T-helper 22 cell (primary cell): ENCODE measurements at regions not wholly inside any gene's neighbourhood (a gene's known extent, or its start where the extent isn't known, plus 50 kb on each side); places are given as distances from the start of the nearest gene placed in this dataset.

Experiments
- DNase-seq: peaks from one replicate; pipeline ENCODE4 v3.0.0-alpha.2; 2020; ENCODE audit warnings: low read depth

GRCh38 chr3:193827871-193828270 lies 234.9 kb downstream of the OPA1 start:
- DNase-seq, result no peak

- DNase-seq, result no peak
Observed at GRCh38 chr3:193828477-193828876, 235.5 kb downstream of the OPA1 start.

GRCh38 chr3:193829781-193830180 lies 236.8 kb downstream of the OPA1 start:
- no peak for DNase-seq

- no peak for DNase-seq
Observed at GRCh38 chr3:193830791-193831191, 237.8 kb downstream of the OPA1 start.

GRCh38 chr3:193831495-193832455 lies 238.8 kb downstream of the OPA1 start:
- DNase-seq, result no peak

- no peak for DNase-seq
Observed at GRCh38 chr3:193832833-193833413, 239.9 kb downstream of the OPA1 start.

DNA sequence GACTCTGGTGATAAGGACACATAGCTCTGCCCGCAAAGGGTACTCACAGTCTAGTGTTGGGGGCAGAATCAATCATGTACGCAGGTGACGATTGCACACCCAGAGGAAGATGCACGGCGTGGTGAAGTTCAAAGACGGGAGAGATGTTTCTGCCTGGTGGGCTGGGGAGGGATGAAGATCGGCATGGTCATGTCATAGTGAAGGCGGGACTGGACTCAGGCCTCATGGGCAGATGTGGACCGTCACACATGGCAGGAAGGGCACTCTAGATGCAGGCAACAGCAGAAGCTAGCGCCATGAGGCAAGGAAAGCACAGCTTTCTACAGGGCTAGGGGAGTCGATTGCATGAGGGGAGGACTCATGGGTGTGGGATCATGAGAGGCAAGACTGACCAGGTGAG lies 240.6 kb downstream of the OPA1 start:
- DNase-seq, result no peak

DNA sequence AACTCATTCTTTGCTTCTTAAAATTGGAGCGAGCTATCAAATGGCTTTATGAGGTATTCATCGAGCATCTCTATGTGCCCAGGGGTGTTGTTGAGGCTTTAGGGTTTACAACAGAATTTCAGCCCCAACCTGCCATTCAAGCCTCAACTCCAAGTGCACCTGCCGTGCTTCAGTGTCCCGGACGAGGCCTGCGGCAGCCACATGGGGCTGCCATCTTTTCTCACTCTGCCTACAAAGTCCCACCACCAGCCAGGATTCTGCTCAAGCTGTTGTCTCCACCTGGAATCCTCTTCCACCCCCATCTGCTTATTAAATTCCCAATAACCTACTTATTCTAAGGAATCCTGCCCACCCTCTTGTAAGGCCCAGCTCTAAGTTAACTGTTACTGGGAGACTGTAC lies 242.4 kb downstream of the OPA1 start:
- no peak for DNase-seq

GRCh38 chr3:193836511-193836910 lies 243.5 kb downstream of the OPA1 start:
- DNase-seq, result no peak

DNA sequence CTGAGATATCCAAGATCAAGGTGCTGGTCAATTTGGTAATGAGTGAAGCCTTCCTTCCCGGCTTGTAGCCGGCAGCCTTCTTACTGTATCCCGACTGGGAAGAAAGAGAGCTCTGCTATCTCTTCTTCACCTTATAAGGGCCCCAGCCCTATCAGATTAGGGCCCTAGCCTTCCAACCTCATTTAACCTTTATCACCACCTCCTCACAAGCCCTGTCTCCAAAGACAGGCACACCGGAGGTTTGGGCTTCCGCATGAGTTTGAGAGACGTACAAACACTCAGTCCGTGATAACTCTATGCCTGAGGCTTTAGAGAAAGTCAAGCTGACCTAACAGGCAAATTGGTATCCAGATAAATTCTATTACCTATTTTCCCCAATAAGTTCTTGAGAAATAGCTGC lies 243.9 kb downstream of the OPA1 start:
- no peak for DNase-seq

GRCh38 chr3:193837347-193837827 lies 244.4 kb downstream of the OPA1 start:
- DNase-seq, result no peak

GRCh38 chr3:193840111-193840641 lies 247.2 kb downstream of the OPA1 start:
- no peak for DNase-seq

- no peak for DNase-seq
Observed at GRCh38 chr3:193841581-193841980, 248.6 kb downstream of the OPA1 start.

GRCh38 chr3:193842029-193842798 lies 249.2 kb downstream of the OPA1 start:
- no peak for DNase-seq

DNA sequence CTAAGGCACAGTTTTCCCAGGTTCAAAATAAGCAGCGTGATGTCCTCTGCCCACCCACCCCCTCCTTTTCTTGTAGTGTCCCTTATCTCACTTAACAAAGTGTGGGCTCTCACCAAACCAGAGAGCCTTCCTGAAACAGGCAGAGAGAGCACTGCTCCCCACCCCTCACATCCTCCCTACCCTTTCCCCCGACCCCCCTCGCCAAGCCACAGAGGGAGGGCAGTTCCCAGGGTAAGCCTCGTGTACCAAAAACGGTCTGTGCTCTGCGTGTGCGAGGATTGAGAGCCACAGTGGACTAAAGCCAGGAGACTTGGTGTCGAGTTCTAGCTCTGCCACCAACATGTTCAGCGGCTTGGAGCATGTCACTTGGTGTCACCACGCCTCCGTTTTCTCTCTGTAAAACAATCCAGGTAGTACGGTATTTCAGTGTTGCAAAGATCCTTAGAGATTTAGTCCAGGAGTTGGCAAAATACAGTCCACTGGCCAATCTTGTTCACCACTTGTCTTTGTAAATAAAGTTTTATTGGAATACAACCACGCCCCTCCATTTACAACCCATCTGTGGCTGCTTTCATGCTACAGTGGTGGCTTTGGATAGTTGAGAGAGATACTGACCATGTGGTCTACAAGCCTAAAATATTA lies 249.9 kb downstream of the OPA1 start:
- no peak for DNase-seq

DNA sequence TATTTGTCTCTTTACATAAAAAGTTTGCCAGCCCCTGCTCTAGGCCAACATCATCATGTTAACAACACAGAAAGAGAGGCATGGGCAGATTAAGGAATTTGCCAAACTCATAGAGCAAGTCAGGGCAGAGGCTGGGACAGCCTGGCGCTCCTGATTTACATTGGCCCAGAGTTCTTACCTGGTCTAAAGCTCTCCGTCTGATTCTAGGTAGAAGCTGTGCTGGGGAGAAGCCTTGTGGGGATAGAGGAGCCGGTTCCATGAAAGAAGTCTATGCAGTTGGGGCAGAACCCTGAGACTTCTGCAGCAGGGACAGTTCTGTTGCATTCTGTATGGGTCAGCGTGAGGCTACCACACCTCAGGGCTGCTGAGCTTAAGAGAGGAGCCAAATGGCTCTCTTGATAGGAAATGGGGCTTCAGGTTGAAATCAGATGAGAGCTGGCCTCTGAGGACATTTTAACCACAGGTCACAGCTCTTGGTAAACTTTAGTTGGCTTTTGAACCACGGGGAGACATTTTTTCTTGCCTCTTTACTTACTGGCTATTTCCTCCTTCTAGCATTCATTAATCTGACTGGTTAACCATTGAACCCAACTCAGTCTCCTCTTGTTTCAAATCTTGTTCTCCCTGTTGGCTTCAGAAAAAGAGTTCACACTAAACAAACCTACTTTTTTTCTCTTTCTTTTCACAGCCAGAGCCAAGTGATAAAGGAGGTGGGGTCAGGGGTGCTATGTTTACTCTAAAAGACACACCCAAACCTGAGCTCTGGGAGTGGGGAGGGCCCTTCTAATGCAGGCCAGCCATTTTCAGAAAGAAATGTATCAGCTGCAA lies 250.7 kb downstream of the OPA1 start:
- no peak for DNase-seq

DNA sequence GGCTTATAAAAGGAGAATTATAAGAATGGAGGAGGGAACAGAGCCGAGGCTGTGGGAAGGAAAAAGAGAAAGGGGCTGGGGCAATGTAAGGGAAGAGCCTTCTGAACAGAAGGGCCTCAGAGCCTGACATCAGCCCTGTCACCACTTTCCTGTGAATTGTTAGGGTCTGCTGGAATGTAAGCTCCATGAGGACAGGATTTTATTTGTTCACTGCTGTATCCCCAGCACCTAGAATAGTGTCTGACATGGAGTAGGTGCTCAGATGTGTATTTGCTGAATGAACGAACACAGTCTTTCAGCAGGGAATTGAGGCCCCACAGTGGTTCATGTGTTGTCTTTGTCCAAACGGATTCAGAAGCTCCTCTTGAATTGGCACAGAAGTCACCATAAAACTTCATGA lies 251.5 kb downstream of the OPA1 start:
- DNase-seq, result no peak

GRCh38 chr3:193845144-193845543 lies 252.1 kb downstream of the OPA1 start:
- DNase-seq, result no peak

DNA sequence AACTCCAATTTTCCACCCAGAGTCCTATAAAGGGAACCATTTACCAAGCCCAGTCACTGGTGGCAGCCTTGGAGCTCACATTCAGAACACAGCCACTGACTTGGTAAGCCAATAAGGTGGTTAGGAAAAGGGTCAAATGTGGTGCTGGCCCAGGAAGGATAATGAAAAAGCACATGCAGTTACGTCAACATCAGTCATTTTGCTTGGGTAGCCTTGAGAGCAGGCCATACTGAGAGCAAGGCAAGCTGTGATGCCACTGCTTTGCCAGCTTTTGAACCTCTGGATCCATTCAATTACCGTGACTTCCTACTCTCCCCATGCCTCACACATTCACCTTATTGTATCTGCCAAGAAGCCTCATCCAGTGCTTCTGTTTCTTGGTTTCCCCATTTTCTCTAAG lies 253.6 kb downstream of the OPA1 start:
- no peak for DNase-seq

- DNase-seq, result no peak
Observed at GRCh38 chr3:193847402-193847801, 254.4 kb downstream of the OPA1 start.

DNA sequence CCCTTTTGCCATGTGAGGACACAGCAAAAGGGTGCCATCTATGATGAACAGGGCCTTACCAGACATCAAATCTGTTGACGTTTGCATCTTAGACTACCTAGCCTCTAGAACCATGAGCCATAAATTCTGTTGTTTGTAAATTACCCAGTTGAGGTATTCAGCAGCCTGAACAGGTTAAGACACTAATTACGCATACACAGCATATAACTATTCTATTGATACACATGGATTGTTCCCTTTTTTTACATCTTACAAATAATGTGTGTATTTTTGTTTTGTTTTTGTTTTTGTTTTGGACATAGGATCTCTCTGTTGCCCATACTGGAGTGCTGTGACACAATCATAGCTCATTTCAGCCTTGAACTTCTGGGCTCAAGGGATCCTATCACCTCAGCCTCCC lies 255.5 kb downstream of the OPA1 start:
- DNase-seq, result no peak
